PC-9 (cell line): ENCODE measurements at regions not wholly inside any gene's neighbourhood (a gene's known extent, or its start where the extent isn't known, plus 50 kb on each side); places are given as distances from the start of the nearest gene placed in this dataset.
"Not testable (repeated sequence)": the region's sequence is repeated elsewhere in the genome, so short reads cannot be mapped to it uniquely, and the experiment has no call there.

Experiments used
- BruUV-seq: library from RNA; stranded (reverse); fragments of 400-500 nt; replicated peaks from 2 replicates; lab custom pipeline; 2021; lab: Mats Ljungman, UMichigan
- CTCF ChIA-PET: fragments of 300-600 bp; sonication (Branson Sonifier 250); formaldehyde crosslinking; loops from one replicate; lab custom pipeline; 2022; ENCODE audit warnings: antibody characterized with exemption; lab: Charles Lee
- POLR2A ChIA-PET: fragments of 300-600 bp; sonication (Branson Sonifier 250); formaldehyde crosslinking; loops from one replicate; lab custom pipeline; 2022; ENCODE audit warnings: antibody characterized with exemption; ENCODE audit not compliant: unreplicated experiment; lab: Charles Lee
- DNase-seq, 2 experiments: peaks; one replicate each; pipeline versions ENCODE4 v3.0.0 to v3.0.0-alpha.2; 2015 to 2022; ENCODE audit warnings: mixed read lengths in 1 of 2
- H2AFZ ChIP-seq: fragments of 200-600 bp; sonication (generic); 2 replicates; pipeline ENCODE4 v1.8.1; 2017; ENCODE audit warnings: antibody characterized with exemption
- H3F3A ChIP-seq: fragments of 200-600 bp; sonication (generic); 2 replicates; pipeline ENCODE4 v1.8.1; 2017; ENCODE audit warnings: antibody characterized with exemption, mild to moderate bottlenecking, low read depth; ENCODE audit not compliant: insufficient read depth
- H3K27ac ChIP-seq: fragments of 200-600 bp; sonication (generic); 2 replicates; pipeline ENCODE4 v1.6.1; 2016; ENCODE audit warnings: mixed run types
- H3K27me3 ChIP-seq: fragments of 200-600 bp; sonication (generic); 2 replicates; pipeline ENCODE4 v1.6.1; 2016; ENCODE audit warnings: low read depth, mixed run types; ENCODE audit not compliant: insufficient read depth
- H3K36me3 ChIP-seq: fragments of 200-600 bp; sonication (generic); 2 replicates; pipeline ENCODE4 v1.6.1; 2016; ENCODE audit warnings: low read depth, mixed run types
- H3K4me1 ChIP-seq: fragments of 200-600 bp; sonication (generic); replicated peaks from 2 replicates; pipeline ENCODE4 v1.6.1; 2016; ENCODE audit warnings: mixed run types; ENCODE audit not compliant: insufficient read depth
- H3K4me2 ChIP-seq: fragments of 200-600 bp; sonication (generic); 2 replicates; pipeline ENCODE4 v1.6.1; 2017; ENCODE audit warnings: mixed run types
- H3K4me3 ChIP-seq: fragments of 200-600 bp; sonication (generic); 2 replicates; pipeline ENCODE4 v1.6.1; 2016; ENCODE audit warnings: mixed run types
- H3K79me2 ChIP-seq: fragments of 200-600 bp; sonication (generic); 2 replicates; pipeline ENCODE4 v1.6.1; 2017; ENCODE audit warnings: low read depth, mixed run types
- H3K9me2 ChIP-seq: fragments of 200-600 bp; sonication (generic); 2 replicates; pipeline ENCODE4 v1.8.1; 2017; ENCODE audit warnings: mild to moderate bottlenecking; ENCODE audit not compliant: insufficient read depth
- H3K9me3 ChIP-seq: fragments of 200-600 bp; sonication (generic); 2 replicates; pipeline ENCODE4 v1.8.1; 2016; ENCODE audit warnings: low read depth; ENCODE audit not compliant: insufficient read depth
- H4K20me1 ChIP-seq: fragments of 200-600 bp; sonication (generic); 2 replicates; pipeline ENCODE4 v1.8.1; 2017; ENCODE audit not compliant: insufficient read depth
- EZH2 ChIP-seq: fragments of 200-600 bp; sonication (generic); IDR thresholded peaks from 2 replicates; pipeline ENCODE4 v1.8.0; 2017; ENCODE audit warnings: antibody characterized with exemption, low read depth
- intact Hi-C: fragments of 100-400 bp; cut with micrococcal nuclease; formaldehyde crosslinking; loops from one replicate; pipeline ENCODE4 v1.10.0; 2022; ENCODE audit not compliant: unreplicated experiment
- TF ChIP-seq, protein P1 (sequence below): fragments of 200-600 bp; sonication (generic); conservative IDR thresholded peaks from 2 replicates; pipeline ENCODE4 v1.6.1; 2017; ENCODE audit warnings: mixed run types, antibody characterized with exemption, mild to moderate bottlenecking, moderate library complexity

DNA sequence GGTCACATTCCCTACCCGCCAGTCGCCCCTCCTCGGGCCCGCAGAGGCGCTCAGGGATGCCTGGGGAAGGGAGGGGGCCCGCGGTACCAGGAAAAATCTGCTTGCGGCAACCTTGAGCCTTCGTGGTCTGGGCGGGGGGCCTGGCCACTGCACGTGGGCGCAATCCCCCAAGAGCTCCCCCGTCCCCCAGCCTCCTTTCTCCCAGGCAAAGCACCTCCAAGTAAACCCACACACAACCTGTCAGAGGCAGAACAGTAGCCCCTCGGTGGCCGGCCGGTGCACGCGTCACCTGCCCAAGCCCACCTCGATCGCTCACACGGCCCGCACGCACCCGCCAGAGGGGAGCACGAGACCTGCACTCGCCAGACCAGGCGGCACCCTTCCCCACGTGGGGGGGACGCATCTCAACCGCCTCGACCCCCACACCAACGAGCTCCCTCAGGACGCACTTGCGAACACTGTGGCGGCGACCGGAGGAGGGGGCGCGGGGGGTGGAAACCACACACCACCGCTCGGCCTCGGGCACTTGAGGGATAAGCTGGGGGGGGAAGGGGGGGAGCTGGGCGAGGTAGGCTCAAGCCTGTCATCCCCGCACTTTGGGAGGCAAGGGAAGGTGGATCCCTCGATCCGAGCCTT lies 1955.7 kb upstream of the DEFB115 start:
- H3K4me3 ChIP-seq, result no peak overlapping the region
- H3K27me3 ChIP-seq, result peaks cover 3% of the 10 kb centered on the region; the same call in 1 of the 2 replicates
- no peaks in the 10 kb centered on the region for H3K79me2 ChIP-seq
- H4K20me1 ChIP-seq, result no peaks in the 10 kb centered on the region
- H3K27ac ChIP-seq, result no peak overlapping the region
- no peaks in the 10 kb centered on the region for H3K4me1 ChIP-seq
- H3K9me2 ChIP-seq, result no peaks in the 10 kb centered on the region
- H3K9me3 ChIP-seq, result no peaks in the 10 kb centered on the region
- BruUV-seq, result no TSS peak
- TF ChIP-seq EZH2, result no peak
- TF ChIP-seq, protein P1, sequence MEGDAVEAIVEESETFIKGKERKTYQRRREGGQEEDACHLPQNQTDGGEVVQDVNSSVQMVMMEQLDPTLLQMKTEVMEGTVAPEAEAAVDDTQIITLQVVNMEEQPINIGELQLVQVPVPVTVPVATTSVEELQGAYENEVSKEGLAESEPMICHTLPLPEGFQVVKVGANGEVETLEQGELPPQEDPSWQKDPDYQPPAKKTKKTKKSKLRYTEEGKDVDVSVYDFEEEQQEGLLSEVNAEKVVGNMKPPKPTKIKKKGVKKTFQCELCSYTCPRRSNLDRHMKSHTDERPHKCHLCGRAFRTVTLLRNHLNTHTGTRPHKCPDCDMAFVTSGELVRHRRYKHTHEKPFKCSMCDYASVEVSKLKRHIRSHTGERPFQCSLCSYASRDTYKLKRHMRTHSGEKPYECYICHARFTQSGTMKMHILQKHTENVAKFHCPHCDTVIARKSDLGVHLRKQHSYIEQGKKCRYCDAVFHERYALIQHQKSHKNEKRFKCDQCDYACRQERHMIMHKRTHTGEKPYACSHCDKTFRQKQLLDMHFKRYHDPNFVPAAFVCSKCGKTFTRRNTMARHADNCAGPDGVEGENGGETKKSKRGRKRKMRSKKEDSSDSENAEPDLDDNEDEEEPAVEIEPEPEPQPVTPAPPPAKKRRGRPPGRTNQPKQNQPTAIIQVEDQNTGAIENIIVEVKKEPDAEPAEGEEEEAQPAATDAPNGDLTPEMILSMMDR, result no peak
- no peak for DNase-seq
- H3K36me3 ChIP-seq, result no peaks in the 10 kb centered on the region
- H3F3A ChIP-seq, result no peaks in the 10 kb centered on the region
- intact Hi-C loops, result no loop called here
- POLR2A ChIA-PET, result no interaction called here
- no peak overlapping the region for H3K4me2 ChIP-seq
- H2AFZ ChIP-seq, result no peak overlapping the region
- CTCF ChIA-PET, result no interaction called here

- Histone ChIP-seq H3F3A (no peaks in the 10 kb centered on the region), H2AFZ (no peak overlapping the region), H3K27ac (no peak overlapping the region), H3K27me3 (peaks cover 3% of the 10 kb centered on the region; the same call in 1 of the 2 replicates), H3K4me2 (no peak overlapping the region), H3K36me3 (no peaks in the 10 kb centered on the region), H3K79me2 (no peaks in the 10 kb centered on the region), H3K9me2 (no peaks in the 10 kb centered on the region), H3K4me1 (no peaks in the 10 kb centered on the region), H4K20me1 (no peaks in the 10 kb centered on the region), H3K4me3 (no peak overlapping the region), H3K9me3 (no peaks in the 10 kb centered on the region)
- intact Hi-C loops, result no loop called here
- no peak for DNase-seq
- no peak for TF ChIP-seq EZH2
- TF ChIP-seq, protein P1, result no peak
- ChIA-PET CTCF (no interaction called here), POLR2A (no interaction called here)
- no TSS peak for BruUV-seq
Measured at GRCh38 chr20:29302979-29303644, 1954.4 kb upstream of the DEFB115 start.

- no peaks in the 10 kb centered on the region for H3K36me3 ChIP-seq
- H3K4me1 ChIP-seq, result no peaks in the 10 kb centered on the region
- TF ChIP-seq, protein P1, result no peak
- TF ChIP-seq EZH2, result no peak
- no peaks in the 10 kb centered on the region for H3K9me2 ChIP-seq
- BruUV-seq, result no TSS peak
- ChIA-PET POLR2A (no interaction called here), CTCF (no interaction called here)
- no peaks in the 10 kb centered on the region for H4K20me1 ChIP-seq
- no peaks in the 10 kb centered on the region for H3F3A ChIP-seq
- no peak for DNase-seq
- peaks cover 3% of the 10 kb centered on the region; the same call in 1 of the 2 replicates for H3K27me3 ChIP-seq
- no peaks in the 10 kb centered on the region for H3K9me3 ChIP-seq
- intact Hi-C loops, result no loop called here
- H3K4me2 ChIP-seq, result no peak overlapping the region
- H2AFZ ChIP-seq, result no peak overlapping the region
- no peak overlapping the region for H3K4me3 ChIP-seq
- H3K27ac ChIP-seq, result no peak overlapping the region
- no peaks in the 10 kb centered on the region for H3K79me2 ChIP-seq
Measured at GRCh38 chr20:29306390-29307072, 1950.9 kb upstream of the DEFB115 start.

- H3K27me3 ChIP-seq, H3K9me3 ChIP-seq, H3K27ac ChIP-seq, H3K79me2 ChIP-seq, H3F3A ChIP-seq, H3K4me3 ChIP-seq, H3K36me3 ChIP-seq, intact Hi-C loops, H3K4me2 ChIP-seq, POLR2A ChIA-PET, BruUV-seq, H3K9me2 ChIP-seq, CTCF ChIA-PET, H4K20me1 ChIP-seq, H2AFZ ChIP-seq, DNase-seq, H3K4me1 ChIP-seq: not testable (repeated sequence)
Measured at GRCh38 chr20:29307484-29307883, 1950.0 kb upstream of the DEFB115 start.

DNA sequence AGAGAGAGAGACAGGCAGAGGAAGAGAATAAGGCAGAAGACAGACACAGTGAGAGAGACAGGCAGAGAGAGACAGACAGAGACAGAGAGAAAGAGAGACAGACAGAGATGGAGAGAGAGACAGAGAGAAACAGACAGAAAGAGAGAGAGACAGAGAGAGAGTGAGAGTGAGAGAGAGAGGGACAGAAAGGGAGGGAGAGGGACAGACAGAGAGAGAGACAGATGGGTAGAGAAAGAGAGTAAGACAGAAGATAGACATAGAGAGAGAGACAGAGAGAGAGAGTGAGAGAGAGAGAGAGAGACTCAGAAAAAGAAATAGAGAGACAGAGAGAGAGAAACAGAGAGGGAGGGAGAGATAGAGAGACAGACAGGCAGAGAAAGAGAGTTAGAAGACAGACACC lies 1948.5 kb upstream of the DEFB115 start:
- H2AFZ ChIP-seq, H4K20me1 ChIP-seq, BruUV-seq, H3K9me3 ChIP-seq, H3K4me1 ChIP-seq, POLR2A ChIA-PET, H3F3A ChIP-seq, CTCF ChIA-PET, DNase-seq, H3K4me3 ChIP-seq, H3K27me3 ChIP-seq, H3K27ac ChIP-seq, intact Hi-C loops, H3K36me3 ChIP-seq, H3K4me2 ChIP-seq, H3K9me2 ChIP-seq, H3K79me2 ChIP-seq: not testable (repeated sequence)
